ENCODE measurements at regions not wholly inside any gene's neighbourhood (a gene's known extent, or its start where the extent isn't known, plus 50 kb on each side); places are given as distances from the start of the nearest gene placed in this dataset.

DNA sequence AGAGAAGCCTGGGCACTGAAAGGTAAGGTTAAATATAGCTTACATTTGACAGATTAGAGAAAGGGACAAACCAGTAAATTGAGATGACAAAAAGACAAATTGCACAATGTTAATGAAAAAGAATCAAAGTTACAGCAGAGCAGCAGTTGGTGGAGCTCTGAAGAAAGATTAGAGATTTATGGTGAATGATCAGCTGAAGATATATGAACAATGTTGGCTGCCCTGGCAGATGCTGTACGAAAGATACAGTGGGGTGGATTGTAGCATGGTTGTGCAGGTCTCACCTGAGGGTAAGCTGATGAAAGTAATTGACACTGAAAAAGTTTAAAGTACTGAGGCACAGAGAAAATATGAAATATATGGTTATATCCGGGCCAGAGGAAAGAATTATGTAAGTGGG lies 492.1 kb downstream of the ARHGEF28 start:
- Histone ChIP-seq H3K9ac (ENCODE audit: low read length in 3 of 3) (no peak overlapping the region), H3K4me1 (ENCODE audit: control insufficient read depth in 2 of 3, insufficient read depth in 2 of 3, low read depth in 1 of 3, low read length in 3 of 3) (no peaks in the 10 kb centered on the region), H3K36me3 (ENCODE audit: control insufficient read depth in 2 of 3, insufficient read depth in 3 of 3, low read length in 3 of 3) (no peaks in the 10 kb centered on the region), H3K27me3 (ENCODE audit: control insufficient read depth, insufficient read depth, low read length) (no peaks in the 10 kb centered on the region), H3K27ac (ENCODE audit: low read depth in 2 of 2, low read length in 2 of 2) (no peak overlapping the region), H3K9me3 (ENCODE audit: control insufficient read depth in 2 of 3, insufficient read depth in 1 of 3, low read length in 3 of 3) (no peaks in the 10 kb centered on the region), H3K4me3 (ENCODE audit: low read length in 3 of 3) (no peak overlapping the region)
- DNase-seq (no peak), FAIRE-seq (no peak)
- intact Hi-C loops (cut with DNase I): no loop called here
- TF ChIP-seq, protein P1, sequence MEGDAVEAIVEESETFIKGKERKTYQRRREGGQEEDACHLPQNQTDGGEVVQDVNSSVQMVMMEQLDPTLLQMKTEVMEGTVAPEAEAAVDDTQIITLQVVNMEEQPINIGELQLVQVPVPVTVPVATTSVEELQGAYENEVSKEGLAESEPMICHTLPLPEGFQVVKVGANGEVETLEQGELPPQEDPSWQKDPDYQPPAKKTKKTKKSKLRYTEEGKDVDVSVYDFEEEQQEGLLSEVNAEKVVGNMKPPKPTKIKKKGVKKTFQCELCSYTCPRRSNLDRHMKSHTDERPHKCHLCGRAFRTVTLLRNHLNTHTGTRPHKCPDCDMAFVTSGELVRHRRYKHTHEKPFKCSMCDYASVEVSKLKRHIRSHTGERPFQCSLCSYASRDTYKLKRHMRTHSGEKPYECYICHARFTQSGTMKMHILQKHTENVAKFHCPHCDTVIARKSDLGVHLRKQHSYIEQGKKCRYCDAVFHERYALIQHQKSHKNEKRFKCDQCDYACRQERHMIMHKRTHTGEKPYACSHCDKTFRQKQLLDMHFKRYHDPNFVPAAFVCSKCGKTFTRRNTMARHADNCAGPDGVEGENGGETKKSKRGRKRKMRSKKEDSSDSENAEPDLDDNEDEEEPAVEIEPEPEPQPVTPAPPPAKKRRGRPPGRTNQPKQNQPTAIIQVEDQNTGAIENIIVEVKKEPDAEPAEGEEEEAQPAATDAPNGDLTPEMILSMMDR (IDR thresholded peaks at IDR 0.05; ENCODE audit: borderline replicate concordance, extremely low read depth, insufficient read depth): no peak

GRCh38 chr5:74116984-74117383 lies 491.0 kb downstream of the ARHGEF28 start:
- H3K9me3 ChIP-seq (ENCODE audit: control insufficient read depth in 2 of 3, insufficient read depth in 1 of 3, low read length in 3 of 3): no peaks in the 10 kb centered on the region
- peaks cover 0 to 2% (median 0%) of the 10 kb centered on the region in 3 donors for H3K4me1 ChIP-seq (ENCODE audit: control insufficient read depth in 2 of 3, insufficient read depth in 2 of 3, low read depth in 1 of 3, low read length in 3 of 3)
- H3K4me3 ChIP-seq (ENCODE audit: low read length in 3 of 3): no peak overlapping the region
- FAIRE-seq (no peak), DNase-seq (no peak)
- H3K27me3 ChIP-seq (ENCODE audit: control insufficient read depth, insufficient read depth, low read length): no peaks in the 10 kb centered on the region
- no peak overlapping the region for H3K27ac ChIP-seq (ENCODE audit: low read depth in 2 of 2, low read length in 2 of 2)
- H3K9ac ChIP-seq (ENCODE audit: low read length in 3 of 3): no peak overlapping the region
- H3K36me3 ChIP-seq (ENCODE audit: control insufficient read depth in 2 of 3, insufficient read depth in 3 of 3, low read length in 3 of 3): no peaks in the 10 kb centered on the region
- intact Hi-C loops (cut with DNase I): no loop called here
- TF ChIP-seq, protein P1 (IDR thresholded peaks at IDR 0.05; ENCODE audit: borderline replicate concordance, extremely low read depth, insufficient read depth): no peak

GRCh38 chr5:74116266-74116665 lies 490.3 kb downstream of the ARHGEF28 start:
- H3K27me3 ChIP-seq (ENCODE audit: control insufficient read depth, insufficient read depth, low read length): no peaks in the 10 kb centered on the region
- TF ChIP-seq, protein P1 (IDR thresholded peaks at IDR 0.05; ENCODE audit: borderline replicate concordance, extremely low read depth, insufficient read depth): no peak
- no peak overlapping the region for H3K27ac ChIP-seq (ENCODE audit: low read depth in 2 of 2, low read length in 2 of 2)
- intact Hi-C loops (cut with DNase I): no loop called here
- DNase-seq (no peak), FAIRE-seq (no peak)
- H3K9ac ChIP-seq (ENCODE audit: low read length in 3 of 3): no peak overlapping the region
- H3K4me1 ChIP-seq (ENCODE audit: control insufficient read depth in 2 of 3, insufficient read depth in 2 of 3, low read depth in 1 of 3, low read length in 3 of 3): peaks cover 0 to 2% (median 0%) of the 10 kb centered on the region in 3 donors
- no peaks in the 10 kb centered on the region for H3K36me3 ChIP-seq (ENCODE audit: control insufficient read depth in 2 of 3, insufficient read depth in 3 of 3, low read length in 3 of 3)
- no peak overlapping the region for H3K4me3 ChIP-seq (ENCODE audit: low read length in 3 of 3)
- no peaks in the 10 kb centered on the region for H3K9me3 ChIP-seq (ENCODE audit: control insufficient read depth in 2 of 3, insufficient read depth in 1 of 3, low read length in 3 of 3)

DNA sequence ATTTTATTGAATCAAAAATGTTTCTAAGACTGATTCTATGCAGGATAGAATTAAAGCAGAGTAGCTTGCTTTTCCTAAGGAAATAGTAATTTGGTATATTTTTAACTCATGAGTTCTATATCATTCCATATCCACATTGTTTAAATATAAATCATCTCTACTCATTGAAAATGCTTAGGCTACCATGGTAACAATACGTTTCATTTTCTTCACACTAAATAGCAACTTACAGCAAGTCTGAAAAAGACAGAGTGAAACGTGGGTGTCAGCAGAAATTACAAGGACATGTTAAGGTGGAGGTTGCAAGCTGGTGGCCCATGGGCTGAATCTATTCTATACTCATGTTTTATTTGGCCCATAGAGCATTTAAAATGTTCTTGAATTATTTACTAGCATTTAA lies 487.9 kb downstream of the ARHGEF28 start:
- H3K36me3 ChIP-seq (ENCODE audit: control insufficient read depth in 2 of 3, insufficient read depth in 3 of 3, low read length in 3 of 3): no peaks in the 10 kb centered on the region
- intact Hi-C loops (cut with DNase I): no loop called here
- TF ChIP-seq, protein P1 (IDR thresholded peaks at IDR 0.05; ENCODE audit: borderline replicate concordance, extremely low read depth, insufficient read depth): no peak
- H3K4me3 ChIP-seq (ENCODE audit: low read length in 3 of 3): no peak overlapping the region
- no peak overlapping the region for H3K27ac ChIP-seq (ENCODE audit: low read depth in 2 of 2, low read length in 2 of 2)
- H3K9ac ChIP-seq (ENCODE audit: low read length in 3 of 3): no peak overlapping the region
- H3K27me3 ChIP-seq (ENCODE audit: control insufficient read depth, insufficient read depth, low read length): no peaks in the 10 kb centered on the region
- peaks cover 0 to 2% (median 0%) of the 10 kb centered on the region in 3 donors for H3K4me1 ChIP-seq (ENCODE audit: control insufficient read depth in 2 of 3, insufficient read depth in 2 of 3, low read depth in 1 of 3, low read length in 3 of 3)
- DNase-seq (no peak), FAIRE-seq (no peak)
- no peaks in the 10 kb centered on the region for H3K9me3 ChIP-seq (ENCODE audit: control insufficient read depth in 2 of 3, insufficient read depth in 1 of 3, low read length in 3 of 3)

Data from kidney (tissue), 13 donors.